A549 (cell line): ENCODE measurements at regions not wholly inside any gene's neighbourhood (a gene's known extent, or its start where the extent isn't known, plus 50 kb on each side); places are given as distances from the start of the nearest gene placed in this dataset.

Source experiments
- ATAC-seq, 2 experiments: fragments of 200-7000 bp in 1 of 2; fragments of >200 bp in 1 of 2; cut with Nextera tagmentation in 1 of 2; cut with Tn5 transposase in 1 of 2; 3 replicates each; pipeline versions ENCODE4 v1.8.0 to v1.9.1; 2018 to 2020; ENCODE audit warnings: mild to moderate bottlenecking in 1 of 2, moderate library complexity in 1 of 2
- CTCF ChIA-PET: fragments of 300-600 bp; sonication (Branson Sonifier 250); formaldehyde crosslinking; extraction: SDS; loops from one replicate; lab custom pipeline; 2021; ENCODE audit warnings: antibody characterized with exemption, inconsistent platforms; lab: Yijun Ruan, JAX
- POLR2A ChIA-PET: fragments of 350-600 bp; formaldehyde crosslinking; extraction: SDS; loops from one replicate; lab custom pipeline; 2021; ENCODE audit warnings: antibody characterized with exemption, inconsistent platforms; lab: Yijun Ruan, JAX
- DNase-seq, 2 experiments: peaks; one replicate each; pipeline versions ENCODE4 v3.0.0 to v3.0.0-alpha.2; 2011 to 2016; ENCODE audit warnings: low read depth in 1 of 2, low spot score in 1 of 2
- FAIRE-seq: peaks from 2 replicates; lab custom pipeline; 2011; peaks lifted over from hg19 to GRCh38; lab: Jason Lieb, UNC
- H3K27ac ChIP-seq, 2 experiments: fragments of >200 bp; sonication (Bioruptor Twin); formaldehyde crosslinking; 3 replicates each; pipeline ENCODE4 v1.5.1; 2016 to 2017
- H3K4me1 ChIP-seq: fragments of >200 bp; sonication (Bioruptor Twin); formaldehyde crosslinking; 3 replicates; pipeline ENCODE4 v1.6.1; 2016
- H3K4me2 ChIP-seq: fragments of >200 bp; sonication (Bioruptor Twin); formaldehyde crosslinking; 3 replicates; pipeline ENCODE4 v1.6.1; 2016
- H3K4me3 ChIP-seq: fragments of >200 bp; sonication (Bioruptor Twin); formaldehyde crosslinking; 3 replicates; pipeline ENCODE4 v1.5.1; 2016
- H3K9me3 ChIP-seq: fragments of >200 bp; sonication (Bioruptor Twin); formaldehyde crosslinking; 3 replicates; pipeline ENCODE4 v1.6.1; 2016
- BHLHE40 ChIP-seq: IDR thresholded peaks from 2 replicates; pipeline ENCODE4 v1.6.1; 2012; ENCODE audit warnings: low read depth, low read length, inconsistent platforms
- CBX2 ChIP-seq: fragments of 200-600 bp; sonication (generic); IDR thresholded peaks from 2 replicates; pipeline ENCODE4 v1.6.1; 2016; ENCODE audit warnings: low read depth, mild to moderate bottlenecking, borderline replicate concordance
- CBX8 ChIP-seq: fragments of 200-600 bp; sonication (generic); IDR thresholded peaks from 2 replicates; pipeline ENCODE4 v1.6.1; 2016
- CEBPB ChIP-seq, 2 experiments: fragments of >200 bp in 1 of 2; sonication (Bioruptor Twin) in 1 of 2; formaldehyde crosslinking in 1 of 2; IDR thresholded peaks; 2 replicates each; pipeline ENCODE4 v1.6.1; 2012 to 2016
- CHD2 ChIP-seq: fragments of 150-350 bp; IDR thresholded peaks from 2 replicates; pipeline ENCODE4 v1.6.1; 2014; ENCODE audit warnings: low read length; ENCODE audit not compliant: partially characterized antibody
- CHD4 ChIP-seq: fragments of 200-600 bp; sonication (generic); IDR thresholded peaks from 2 replicates; pipeline ENCODE4 v1.6.1; 2016; ENCODE audit warnings: antibody characterized with exemption, mild to moderate bottlenecking, borderline replicate concordance
- E2F6 ChIP-seq: IDR thresholded peaks from 2 replicates; pipeline ENCODE4 v1.6.1; 2012; ENCODE audit warnings: low read depth, borderline replicate concordance
- ELK1 ChIP-seq: fragments of 150-350 bp; IDR thresholded peaks from 2 replicates; pipeline ENCODE4 v1.6.1; 2014; ENCODE audit warnings: low read depth, mild to moderate bottlenecking, low read length
- EP300 ChIP-seq, 2 experiments: fragments of >200 bp; sonication (Bioruptor Twin); formaldehyde crosslinking; IDR thresholded peaks; 2 replicates in 1 of 2; 3 replicates in 1 of 2; pipeline ENCODE4 v1.6.1; 2016 to 2017
- FOXS1 ChIP-seq: fragments of 250-450 bp; sonication (Bioruptor Pico); IDR thresholded peaks from 2 replicates; pipeline ENCODE4 v1.5.0; 2020; ENCODE audit warnings: mild to moderate bottlenecking, moderate library complexity
- HOXB5 ChIP-seq: fragments of 250-450 bp; sonication (Bioruptor Pico); IDR thresholded peaks from 2 replicates; pipeline ENCODE4 v1.5.0; 2020; ENCODE audit warnings: mild to moderate bottlenecking, moderate library complexity
- MAFK ChIP-seq: fragments of 450-650 bp; IDR thresholded peaks from 2 replicates; pipeline ENCODE4 v1.6.1; 2014; ENCODE audit not compliant: partially characterized antibody
- MAZ ChIP-seq: fragments of 150-350 bp; IDR thresholded peaks from 2 replicates; pipeline ENCODE4 v1.6.1; 2014; ENCODE audit warnings: antibody characterized with exemption, low read depth, low read length, borderline replicate concordance
- NR3C1 ChIP-seq: fragments of >200 bp; sonication (Bioruptor Twin); formaldehyde crosslinking; IDR thresholded peaks from 3 replicates; pipeline ENCODE4 v1.6.1; 2017
- POLR2A ChIP-seq: IDR thresholded peaks from 2 replicates; pipeline ENCODE4 v1.6.1; 2012; ENCODE audit warnings: mild to moderate bottlenecking, low read length
- RAD21 ChIP-seq, 2 experiments: fragments of >200 bp in 1 of 2; sonication (Bioruptor Twin) in 1 of 2; formaldehyde crosslinking in 1 of 2; IDR thresholded peaks in 1 of 2; conservative IDR thresholded peaks in 1 of 2; 2 replicates in 1 of 2; 3 replicates in 1 of 2; pipeline ENCODE4 v1.6.1; 2012 to 2018; ENCODE audit warnings: inconsistent platforms in 1 of 2
- RCOR1 ChIP-seq: fragments of 150-350 bp; IDR thresholded peaks from 2 replicates; pipeline ENCODE4 v1.6.1; 2014; ENCODE audit warnings: antibody characterized with exemption, low read length, low read depth
- RFX5 ChIP-seq: fragments of 450-650 bp; IDR thresholded peaks from 2 replicates; pipeline ENCODE4 v1.7.1; 2014; ENCODE audit warnings: antibody characterized with exemption, mild to moderate bottlenecking, moderate library complexity
- RNF2 ChIP-seq: fragments of 200-600 bp; sonication (generic); IDR thresholded peaks from 2 replicates; pipeline ENCODE4 v1.6.1; 2016; ENCODE audit warnings: low read depth, mild to moderate bottlenecking, antibody characterized with exemption, moderate library complexity, borderline replicate concordance
- SMC3 ChIP-seq: fragments of >200 bp; sonication (Bioruptor Twin); formaldehyde crosslinking; IDR thresholded peaks from 3 replicates; pipeline ENCODE4 v1.6.1; 2018; ENCODE audit warnings: inconsistent platforms
- SREBF2 ChIP-seq: fragments of 450-650 bp; IDR thresholded peaks from 2 replicates; pipeline ENCODE4 v1.6.1; 2014; ENCODE audit warnings: mild to moderate bottlenecking, moderate library complexity
- TP53 ChIP-seq: fragments of 250-450 bp; sonication (Bioruptor Pico); IDR thresholded peaks from 2 replicates; pipeline ENCODE4 v1.5.0; 2021; ENCODE audit warnings: mild to moderate bottlenecking, moderate library complexity
- USF2 ChIP-seq: fragments of 450-650 bp; IDR thresholded peaks from 2 replicates; pipeline ENCODE4 v1.6.1; 2014; ENCODE audit warnings: antibody characterized with exemption
- ZFP36 ChIP-seq: fragments of 450-650 bp; IDR thresholded peaks from 2 replicates; pipeline ENCODE4 v1.6.1; 2014; ENCODE audit warnings: borderline replicate concordance; ENCODE audit not compliant: partially characterized antibody
- ZSCAN20 ChIP-seq: fragments of 250-450 bp; sonication (Bioruptor Pico); IDR thresholded peaks from 2 replicates; pipeline ENCODE4 v1.8.0; 2022; ENCODE audit warnings: mild to moderate bottlenecking, moderate library complexity
- WGBS: methylation state at CpG from one replicate; pipeline ENCODE4 v1.1.6; 2017; ENCODE audit errors: missing lambda C conversion rate; 5-methylcytosine and 5-hydroxymethylcytosine counted together

- CTCF ChIA-PET = interaction anchor here (0.9 to 13.2 kb wide), 9 partner anchors 8 to 118 kb away, joined by 3 to 155 read pairs (median 6); no protein-coding TSS in a partner anchor
- TF ChIP-seq ZSCAN20 (CRISPR knock-in tag) (no peak), CEBPB (IDR thresholded peaks at IDR 0.05) (no peak), RNF2 (no peak), SREBF2 (no peak), POLR2A (no peak), USF2 (no peak), TP53 (CRISPR knock-in tag) (no peak), NR3C1 (no peak), RCOR1 (no peak), BHLHE40 (no peak), CBX2 (no peak), RAD21 (conservative IDR thresholded peaks at IDR 0.05 in 1 of 2, IDR thresholded peaks at IDR 0.05 in 1 of 2) (no peak), ZFP36 (no peak), EP300 (IDR thresholded peaks at IDR 0.05) (no peak), CHD2 (no peak)
- TF ChIP-seq, all 56 proteins: peak for 0
- Histone ChIP-seq H3K4me1 (no peaks in the 10 kb centered on the region), H3K4me3 (no peak overlapping the region), H3K4me2 (no peak overlapping the region), H3K27ac (no peak overlapping the region), H3K9me3 (no peaks in the 10 kb centered on the region)
- ATAC-seq (no peak), DNase-seq (no peak), FAIRE-seq (no peak)
- 58% methylated on average over 7 of the region's 8 CpGs for WGBS
- POLR2A ChIA-PET = interaction anchor here (0.6 kb wide), 1 partner anchor 427 kb away, joined by 3 read pairs; no protein-coding TSS in a partner anchor
Measured at GRCh38 chr16:85246973-85247372, 134.7 kb upstream of the CIBAR2 start.

GRCh38 chr16:85248342-85248741, 136.1 kb upstream of the CIBAR2 start:
- Histone ChIP-seq H3K4me2 (no peak overlapping the region), H3K9me3 (no peaks in the 10 kb centered on the region), H3K4me1 (no peaks in the 10 kb centered on the region)
- FAIRE-seq (no peak), DNase-seq (no peak)
- 82% methylated on average over 5 of the region's 5 CpGs for WGBS
- CTCF ChIA-PET = interaction anchor here (0.6 to 13.2 kb wide), 9 partner anchors 7 to 133 kb away, joined by 3 to 155 read pairs (median 6); no protein-coding TSS in a partner anchor
- TF ChIP-seq ELK1 (no peak), E2F6 (no peak), MAFK (no peak), FOXS1 (CRISPR knock-in tag) (no peak), RFX5 (no peak), HOXB5 (CRISPR knock-in tag) (no peak), CBX8 (no peak), MAZ (no peak), SMC3 (no peak), CHD4 (no peak)
- TF ChIP-seq, all 56 proteins: peak for 0
- H3K27ac ChIP-seq = no peak overlapping the region
- POLR2A ChIA-PET = no interaction called here
- no peak overlapping the region for H3K4me3 ChIP-seq
- no peak for ATAC-seq
